ENCODE measurements at regions not wholly inside any gene's neighbourhood (a gene's known extent, or its start where the extent isn't known, plus 50 kb on each side); places are given as distances from the start of the nearest gene placed in this dataset.

DNA sequence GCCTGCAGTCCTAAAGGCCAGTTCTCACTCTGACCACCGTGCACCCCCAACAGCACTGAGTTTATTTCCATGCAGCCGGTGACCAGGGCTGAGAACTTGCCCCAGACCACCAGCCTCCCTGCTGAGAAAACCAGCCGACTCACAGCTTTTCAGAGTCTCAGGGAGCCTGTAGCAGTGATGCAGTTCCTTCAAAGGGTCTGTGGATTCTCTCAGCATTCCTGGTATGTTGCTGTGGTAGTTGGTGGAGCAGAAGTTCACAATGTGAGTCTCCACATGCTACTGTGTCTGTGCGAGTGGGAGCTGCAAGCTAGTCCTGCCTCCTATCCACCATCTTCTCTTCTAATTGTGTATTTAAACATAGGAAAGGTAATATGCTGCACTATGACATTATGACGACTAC is 254.9 kb upstream of the KLF12 start:
- no peaks in the 10 kb centered on the region for H3K27me3 ChIP-seq (replicated peaks in 1 of 4; ENCODE audit: control insufficient read depth in 3 of 4, extremely low read depth in 1 of 4, insufficient read depth in 3 of 4, low read length in 3 of 4)
- H2BK120ac ChIP-seq (replicated peaks; ENCODE audit: low read depth, low read length): no peak overlapping the region
- no peak for FAIRE-seq
- H3K4me2 ChIP-seq (ENCODE audit: insufficient read depth in 1 of 2, low read depth in 2 of 2, low read length in 2 of 2): no peak overlapping the region
- no peak overlapping the region for H4K5ac ChIP-seq (ENCODE audit: insufficient read length, low read depth, low read length)
- H3K56ac ChIP-seq (replicated peaks; ENCODE audit: insufficient read length, low read depth, low read length): no peak overlapping the region
- ChIA-PET POLR2A (ENCODE audit: partially characterized antibody) (no interaction called here), CTCF (ENCODE audit: partially characterized antibody) (no interaction called here)
- no peaks in the 10 kb centered on the region for H3K36me3 ChIP-seq (ENCODE audit: control insufficient read depth in 2 of 4, insufficient read depth in 4 of 4, low read length in 3 of 4)
- H3K18ac ChIP-seq (ENCODE audit: extremely low read depth, low read length): no peak overlapping the region
- H3K9me3 ChIP-seq (ENCODE audit: insufficient read depth in 2 of 2, low read depth in 1 of 2, low read length in 1 of 2): no peaks in the 10 kb centered on the region
- no peak overlapping the region for H2AFZ ChIP-seq (ENCODE audit: low read length)
- no peak overlapping the region for H3K14ac ChIP-seq (ENCODE audit: insufficient read length)
- no peak overlapping the region for H3K4me3 ChIP-seq (ENCODE audit: extremely low read depth in 1 of 4, insufficient read depth in 2 of 4, low read depth in 3 of 4, low read length in 4 of 4)
- no peaks in the 10 kb centered on the region for H3K79me2 ChIP-seq (ENCODE audit: control insufficient read depth in 1 of 2, insufficient read depth in 2 of 2, low read length in 2 of 2)
- H3K79me1 ChIP-seq (ENCODE audit: low read depth, low read length): no peaks in the 10 kb centered on the region
- no peak overlapping the region for H4K91ac ChIP-seq (replicated peaks; ENCODE audit: insufficient read length, low read length)
- no peaks in the 10 kb centered on the region for H3K23me2 ChIP-seq (ENCODE audit: low read depth, low read length)
- no peak overlapping the region for H2BK20ac ChIP-seq (ENCODE audit: low read length)
- H2BK12ac ChIP-seq (ENCODE audit: low read depth, low read length): no peak overlapping the region
- 82% methylated on average over 5 of the region's 5 CpGs; no CpG with 5 or more reads in 1 of the 2 experiments for WGBS, 2 experiments (ENCODE audit: extremely low coverage in 1 of 2, insufficient coverage in 1 of 2, insufficient read length in 1 of 2, insufficient replicate concordance in 2 of 2, low coverage in 1 of 2, low lambda C conversion rate in 2 of 2, missing lambda C conversion rate in 1 of 2)
- H2BK15ac ChIP-seq (ENCODE audit: low read length): no peak overlapping the region
- H4K20me1 ChIP-seq (replicated peaks in 1 of 2; ENCODE audit: control insufficient read depth in 1 of 2, insufficient read depth in 2 of 2, low read length in 2 of 2): no peaks in the 10 kb centered on the region
- no peak overlapping the region for H3K9ac ChIP-seq (replicated peaks in 1 of 4; ENCODE audit: extremely low read depth in 1 of 4, low read depth in 3 of 4, low read length in 3 of 4)
- H2BK5ac ChIP-seq (ENCODE audit: low read depth, low read length): no peak overlapping the region
- H3K27ac ChIP-seq (ENCODE audit: low read depth, low read length): no peak overlapping the region
- H3K23ac ChIP-seq (ENCODE audit: insufficient read length): no peak overlapping the region
- H3K4ac ChIP-seq (replicated peaks; ENCODE audit: insufficient read length, low read depth, low read length): no peak overlapping the region
- no peak overlapping the region; the same call in 1 of the 2 replicates for H4K8ac ChIP-seq (ENCODE audit: extremely low read depth, insufficient read depth, low read length)
- no peak overlapping the region for H2AK5ac ChIP-seq (ENCODE audit: low read depth, low read length)
- no peak for TF ChIP-seq ZNF274 (IDR thresholded peaks at IDR 0.05; ENCODE audit: borderline replicate concordance, extremely low read depth, low read length)
- no peak for TF ChIP-seq SIX5 (IDR thresholded peaks at IDR 0.05; ENCODE audit: low read depth, low read length)
- TF ChIP-seq, protein P1, sequence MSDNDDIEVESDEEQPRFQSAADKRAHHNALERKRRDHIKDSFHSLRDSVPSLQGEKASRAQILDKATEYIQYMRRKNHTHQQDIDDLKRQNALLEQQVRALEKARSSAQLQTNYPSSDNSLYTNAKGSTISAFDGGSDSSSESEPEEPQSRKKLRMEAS (IDR thresholded peaks at IDR 0.05): no peak
- no peak for TF ChIP-seq BRCA1 (IDR thresholded peaks at IDR 0.05; ENCODE audit: low read depth, low read length)
- no peak for TF ChIP-seq CBX8 (IDR thresholded peaks at IDR 0.05; ENCODE audit: borderline replicate concordance, low read depth, low read length)
- H3K4me1 ChIP-seq (replicated peaks in 1 of 4; ENCODE audit: control insufficient read depth in 3 of 4, insufficient read depth in 4 of 4, low read length in 3 of 4): no peaks in the 10 kb centered on the region; a peak in 1 of 7 replicates
- no peak for DNase-seq (ENCODE audit: low read depth in 1 of 2, low spot score in 2 of 2)
